22Rv1 (cell line): ENCODE measurements at regions not wholly inside any gene's neighbourhood (a gene's known extent, or its start where the extent isn't known, plus 50 kb on each side); places are given as distances from the start of the nearest gene placed in this dataset.

ENCODE experiments used
- H3K27ac ChIP-seq: fragments of 450-650 bp; 2 replicates; pipeline ENCODE4 v1.5.1; 2017
- ZFX ChIP-seq: fragments of 450-650 bp; IDR thresholded peaks from 2 replicates; pipeline ENCODE4 v1.6.1; 2017; ENCODE audit warnings: antibody characterized with exemption, borderline replicate concordance
- TF ChIP-seq, protein P1 (sequence below): fragments of 450-650 bp; IDR thresholded peaks from 2 replicates; pipeline ENCODE4 v1.5.1; 2017; ENCODE audit warnings: mild to moderate bottlenecking

GRCh38 chr21:18673789-18674188 is 270.2 kb upstream of the TMPRSS15 start:
- no peak overlapping the region for H3K27ac ChIP-seq
- TF ChIP-seq, protein P1, sequence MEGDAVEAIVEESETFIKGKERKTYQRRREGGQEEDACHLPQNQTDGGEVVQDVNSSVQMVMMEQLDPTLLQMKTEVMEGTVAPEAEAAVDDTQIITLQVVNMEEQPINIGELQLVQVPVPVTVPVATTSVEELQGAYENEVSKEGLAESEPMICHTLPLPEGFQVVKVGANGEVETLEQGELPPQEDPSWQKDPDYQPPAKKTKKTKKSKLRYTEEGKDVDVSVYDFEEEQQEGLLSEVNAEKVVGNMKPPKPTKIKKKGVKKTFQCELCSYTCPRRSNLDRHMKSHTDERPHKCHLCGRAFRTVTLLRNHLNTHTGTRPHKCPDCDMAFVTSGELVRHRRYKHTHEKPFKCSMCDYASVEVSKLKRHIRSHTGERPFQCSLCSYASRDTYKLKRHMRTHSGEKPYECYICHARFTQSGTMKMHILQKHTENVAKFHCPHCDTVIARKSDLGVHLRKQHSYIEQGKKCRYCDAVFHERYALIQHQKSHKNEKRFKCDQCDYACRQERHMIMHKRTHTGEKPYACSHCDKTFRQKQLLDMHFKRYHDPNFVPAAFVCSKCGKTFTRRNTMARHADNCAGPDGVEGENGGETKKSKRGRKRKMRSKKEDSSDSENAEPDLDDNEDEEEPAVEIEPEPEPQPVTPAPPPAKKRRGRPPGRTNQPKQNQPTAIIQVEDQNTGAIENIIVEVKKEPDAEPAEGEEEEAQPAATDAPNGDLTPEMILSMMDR = no peak
- no peak for TF ChIP-seq ZFX

GRCh38 chr21:18677632-18678031 is 274.0 kb upstream of the TMPRSS15 start:
- no peak overlapping the region for H3K27ac ChIP-seq
- TF ChIP-seq, protein P1 = no peak
- TF ChIP-seq ZFX = no peak

- no peak for TF ChIP-seq ZFX
- TF ChIP-seq, protein P1 = no peak
Measured at GRCh38 chr21:18705971-18706370, 302.4 kb upstream of the TMPRSS15 start.

DNA sequence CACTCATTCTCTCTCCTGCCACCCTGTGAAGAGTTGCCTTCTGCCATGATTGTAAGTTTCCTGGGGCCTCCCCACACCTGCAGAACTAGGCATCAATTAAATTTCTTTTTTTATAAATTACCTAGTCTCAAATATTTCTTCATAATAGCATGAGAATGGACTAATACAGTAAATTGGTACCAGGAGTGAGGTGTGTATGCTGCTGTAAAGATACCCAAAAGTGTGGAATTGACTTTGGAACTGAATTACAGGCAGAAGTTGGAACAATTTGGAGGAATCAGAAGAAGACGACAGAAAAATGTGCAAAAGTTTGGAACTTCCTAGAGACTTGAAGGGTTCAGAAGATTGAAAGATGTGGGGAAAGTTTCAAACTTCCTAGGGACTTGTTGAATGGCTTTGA is 308.1 kb upstream of the TMPRSS15 start:
- TF ChIP-seq, protein P1 = no peak
- no peak for TF ChIP-seq ZFX
- H3K27ac ChIP-seq = no peak overlapping the region

More at GRCh38 chr21:18705971-18706370, 302.4 kb upstream of the TMPRSS15 start:
- no peak overlapping the region for H3K27ac ChIP-seq

DNA sequence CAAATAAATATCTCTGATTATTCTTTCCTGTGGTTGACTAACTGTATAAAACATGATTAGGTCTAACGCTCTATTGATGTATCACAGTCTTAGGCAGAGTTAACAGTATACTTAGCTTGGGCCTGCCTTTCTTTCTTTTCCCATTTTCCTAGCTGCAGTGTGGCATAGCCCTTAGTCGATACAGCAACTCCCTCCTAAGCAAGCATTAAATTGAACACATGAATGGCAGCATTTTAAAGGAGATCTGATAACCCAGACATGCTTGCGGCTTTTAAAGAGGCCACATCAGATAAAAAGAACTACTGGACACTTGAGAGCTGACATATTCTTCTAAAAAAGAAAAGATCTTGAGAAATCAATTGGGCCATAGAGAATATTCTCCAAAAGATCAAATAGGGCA is 312.0 kb upstream of the TMPRSS15 start:
- H3K27ac ChIP-seq = no peak overlapping the region
- TF ChIP-seq ZFX = no peak
- TF ChIP-seq, protein P1 = no peak

- H3K27ac ChIP-seq = no peak overlapping the region
Measured at GRCh38 chr21:18716578-18717138, 313.1 kb upstream of the TMPRSS15 start.

DNA sequence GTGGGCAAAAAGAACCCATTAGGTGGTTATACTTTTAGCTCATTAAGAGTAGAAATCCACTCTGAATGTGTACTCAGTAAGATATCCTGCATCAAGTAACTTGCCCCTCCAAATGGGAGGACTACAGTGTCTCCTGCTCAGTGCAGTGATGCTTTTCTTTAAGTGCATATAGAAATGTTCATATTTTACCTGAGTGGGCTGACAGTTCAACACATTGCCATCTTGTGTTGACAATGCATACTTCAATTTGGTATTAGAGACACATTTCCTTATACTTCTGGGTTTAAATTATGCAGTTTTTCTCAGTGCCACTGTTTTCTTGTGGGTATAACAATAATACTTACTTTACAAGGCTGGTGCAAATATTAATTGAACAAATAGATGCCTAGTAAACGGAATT is 318.6 kb upstream of the TMPRSS15 start:
- no peak overlapping the region for H3K27ac ChIP-seq
- TF ChIP-seq ZFX = no peak
- TF ChIP-seq, protein P1 = no peak

More at GRCh38 chr21:18716578-18717138, 313.1 kb upstream of the TMPRSS15 start:
- no peak for TF ChIP-seq ZFX
- TF ChIP-seq, protein P1 = no peak
